Fibroblast of the aortic adventitia (primary cell): ENCODE measurements at regions not wholly inside any gene's neighbourhood (a gene's known extent, or its start where the extent isn't known, plus 50 kb on each side); places are given as distances from the start of the nearest gene placed in this dataset.

Experiments
- DNase-seq: peaks from one replicate; pipeline ENCODE4 v3.0.0-alpha.2; 2010; ENCODE audit warnings: low read depth
- H3K4me3 ChIP-seq: 2 replicates; pipeline ENCODE4 v1.5.1; 2011; ENCODE audit warnings: low read depth, mild to moderate bottlenecking, control low read depth, low read length, moderate library complexity
- TF ChIP-seq, protein P1 (sequence below): IDR thresholded peaks from 2 replicates; pipeline ENCODE4 v1.5.1; 2011; ENCODE audit warnings: mild to moderate bottlenecking, low read length, control low read depth, inconsistent platforms; ENCODE audit not compliant: insufficient read depth

- H3K4me3 ChIP-seq: no peak overlapping the region
- peak; percentile 64 for DNase-seq
- TF ChIP-seq, protein P1, sequence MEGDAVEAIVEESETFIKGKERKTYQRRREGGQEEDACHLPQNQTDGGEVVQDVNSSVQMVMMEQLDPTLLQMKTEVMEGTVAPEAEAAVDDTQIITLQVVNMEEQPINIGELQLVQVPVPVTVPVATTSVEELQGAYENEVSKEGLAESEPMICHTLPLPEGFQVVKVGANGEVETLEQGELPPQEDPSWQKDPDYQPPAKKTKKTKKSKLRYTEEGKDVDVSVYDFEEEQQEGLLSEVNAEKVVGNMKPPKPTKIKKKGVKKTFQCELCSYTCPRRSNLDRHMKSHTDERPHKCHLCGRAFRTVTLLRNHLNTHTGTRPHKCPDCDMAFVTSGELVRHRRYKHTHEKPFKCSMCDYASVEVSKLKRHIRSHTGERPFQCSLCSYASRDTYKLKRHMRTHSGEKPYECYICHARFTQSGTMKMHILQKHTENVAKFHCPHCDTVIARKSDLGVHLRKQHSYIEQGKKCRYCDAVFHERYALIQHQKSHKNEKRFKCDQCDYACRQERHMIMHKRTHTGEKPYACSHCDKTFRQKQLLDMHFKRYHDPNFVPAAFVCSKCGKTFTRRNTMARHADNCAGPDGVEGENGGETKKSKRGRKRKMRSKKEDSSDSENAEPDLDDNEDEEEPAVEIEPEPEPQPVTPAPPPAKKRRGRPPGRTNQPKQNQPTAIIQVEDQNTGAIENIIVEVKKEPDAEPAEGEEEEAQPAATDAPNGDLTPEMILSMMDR: no peak
These were observed 71.9 kb upstream of the LPP start for GRCh38 chr3:188082031-188082430.

DNA sequence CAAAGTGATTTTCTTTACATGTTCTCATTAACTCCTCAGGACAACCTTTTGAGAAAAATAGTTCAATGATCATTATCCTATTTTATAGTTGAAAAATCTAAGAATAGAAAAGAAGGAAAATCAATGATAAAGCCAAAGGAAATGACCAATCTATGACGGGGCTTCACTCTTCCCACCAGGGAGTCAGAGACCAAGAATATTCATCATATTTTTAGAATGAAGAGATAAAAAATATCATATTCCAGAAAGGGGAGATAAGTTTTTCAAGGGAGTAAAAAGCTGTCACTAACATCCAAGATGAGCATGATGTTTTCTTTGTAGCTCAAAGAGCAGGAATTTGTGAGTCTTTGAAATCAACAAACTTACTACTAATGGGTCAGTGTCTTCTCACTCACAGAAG is 71.5 kb upstream of the LPP start:
- DNase-seq: peak; percentile 24
- no peak overlapping the region for H3K4me3 ChIP-seq
- TF ChIP-seq, protein P1: no peak

DNA sequence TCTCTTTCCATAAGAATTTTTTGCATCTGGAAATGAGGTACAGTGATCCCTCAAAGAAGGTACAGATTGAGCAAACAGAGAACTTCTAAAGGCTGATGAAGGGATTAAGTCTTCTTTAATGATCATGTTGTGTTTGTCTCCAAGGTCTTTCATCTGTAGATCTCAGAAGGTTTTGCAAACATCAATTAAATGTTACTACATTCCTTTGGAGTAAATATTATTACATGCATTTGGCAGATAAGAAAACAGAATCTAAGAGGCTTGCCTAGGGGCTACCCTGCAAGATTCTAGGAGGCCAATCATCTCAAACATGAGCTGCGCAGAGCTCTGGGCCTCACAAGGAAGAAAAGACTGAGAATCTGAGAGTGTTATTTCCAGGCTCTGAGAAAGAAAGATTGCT is 70.9 kb upstream of the LPP start:
- no peak overlapping the region for H3K4me3 ChIP-seq
- DNase-seq: no peak
- TF ChIP-seq, protein P1: no peak

DNA sequence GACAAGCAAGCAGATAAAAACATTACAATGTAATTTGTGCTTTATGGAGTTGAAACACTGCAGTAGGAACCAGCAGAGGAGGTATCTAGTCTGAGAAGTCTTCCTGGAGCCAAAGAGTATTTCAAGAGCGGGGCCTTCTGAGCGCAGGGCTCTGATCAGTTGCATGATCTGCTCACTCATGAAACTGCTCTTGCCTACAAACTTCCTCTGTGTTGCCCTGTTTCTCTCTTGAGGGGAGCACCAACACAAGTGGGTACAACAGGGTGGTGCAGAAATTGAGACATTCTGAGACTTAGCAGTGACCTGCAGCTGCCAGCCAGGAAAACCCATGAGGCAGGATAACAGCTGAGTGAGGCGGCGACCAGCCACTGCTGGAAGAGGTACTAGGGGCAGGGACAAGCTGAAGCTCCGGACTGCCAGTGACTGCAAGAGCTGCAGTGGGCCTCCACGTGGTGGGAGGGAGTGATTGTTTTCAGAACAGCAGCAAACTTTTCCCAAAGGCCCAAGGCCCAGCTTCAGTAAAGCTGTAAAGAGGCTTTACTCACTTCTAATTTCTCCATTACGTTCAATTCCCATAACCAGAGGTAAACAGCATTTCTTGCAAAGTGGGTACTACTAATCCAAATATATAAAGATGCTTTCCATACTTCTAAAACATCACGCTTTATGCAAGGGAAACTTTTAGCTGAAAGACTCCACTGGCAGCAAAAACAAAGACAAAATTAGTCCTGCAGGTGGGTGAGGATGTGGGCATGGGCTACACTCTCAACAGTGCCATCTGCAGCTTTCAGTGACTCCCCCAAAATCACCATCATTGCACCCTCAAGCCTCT is 69.0 kb upstream of the LPP start:
- TF ChIP-seq, protein P1: no peak
- H3K4me3 ChIP-seq: no peak overlapping the region
- no peak for DNase-seq

GRCh38 chr3:188085584-188086560 is 68.1 kb upstream of the LPP start:
- H3K4me3 ChIP-seq: no peak overlapping the region
- DNase-seq: no peak
- TF ChIP-seq, protein P1: no peak

DNA sequence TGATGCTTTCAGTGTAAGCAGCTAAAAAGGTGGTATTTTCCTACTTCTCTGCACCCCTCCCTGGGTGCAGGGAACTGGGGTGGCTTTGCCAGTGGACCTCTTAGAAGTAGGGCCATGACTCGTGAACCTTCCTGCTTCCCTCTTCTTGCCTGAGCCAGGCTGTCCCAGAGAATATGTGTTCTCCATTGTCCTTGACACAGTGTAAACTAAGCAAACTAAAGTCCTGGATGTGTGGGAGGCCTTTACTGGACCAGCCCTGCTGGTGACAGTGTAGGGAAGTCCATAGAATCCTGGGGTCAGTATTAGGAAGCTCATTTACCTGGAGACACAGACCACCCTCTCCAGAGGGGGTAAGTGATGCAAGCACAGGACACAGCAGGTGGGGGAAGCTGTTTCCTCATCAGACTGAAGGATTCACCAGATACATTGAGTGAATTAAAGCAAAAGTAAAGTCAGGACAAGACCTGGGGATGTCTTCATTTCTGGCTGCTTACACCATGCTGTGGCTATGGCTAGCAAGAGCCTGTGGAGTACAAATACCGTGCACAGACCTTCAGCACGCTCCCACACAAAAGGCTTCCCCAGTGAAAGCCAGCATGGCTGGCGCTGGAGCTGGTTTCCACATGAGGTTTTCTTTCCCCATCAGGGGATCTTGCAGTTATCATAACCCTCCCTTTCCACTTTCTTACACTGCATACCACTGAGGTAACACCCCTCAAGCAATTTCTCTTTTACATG is 64.8 kb upstream of the LPP start:
- TF ChIP-seq, protein P1: no peak
- no peak for DNase-seq
- no peak overlapping the region for H3K4me3 ChIP-seq
